PC-3 (cell line): ENCODE measurements at regions not wholly inside any gene's neighbourhood (a gene's known extent, or its start where the extent isn't known, plus 50 kb on each side); places are given as distances from the start of the nearest gene placed in this dataset.

Source experiments
- ATAC-seq: fragments of 200-7000 bp; cut with Tn5 transposase; 2 replicates; pipeline ENCODE4 v1.9.1; 2020; ENCODE audit warnings: mild to moderate bottlenecking, moderate library complexity
- BruUV-seq: library from RNA; stranded (reverse); fragments of 400-500 nt; replicated peaks from 2 replicates; lab custom pipeline; 2021; lab: Mats Ljungman, UMichigan
- CTCF ChIA-PET: fragments of 300-600 bp; sonication (Branson Sonifier 250); formaldehyde crosslinking; loops from one replicate; lab custom pipeline; 2022; ENCODE audit warnings: antibody characterized with exemption; lab: Charles Lee
- POLR2A ChIA-PET: fragments of 300-600 bp; sonication (Branson Sonifier 250); formaldehyde crosslinking; loops from one replicate; lab custom pipeline; 2022; ENCODE audit warnings: antibody characterized with exemption; ENCODE audit not compliant: unreplicated experiment; lab: Charles Lee
- DNase-seq: peaks from one replicate; pipeline ENCODE4 v3.0.0-alpha.2; 2015
- H2AFZ ChIP-seq: fragments of 300-600 bp; sonication (generic); 2 replicates; pipeline ENCODE4 v1.6.0; 2016; ENCODE audit warnings: antibody characterized with exemption, low read length
- H3F3A ChIP-seq: fragments of 300-600 bp; sonication (generic); one replicate; pipeline ENCODE4 v1.6.0; 2017; ENCODE audit warnings: antibody characterized with exemption, low read length, control low read depth, mild to moderate bottlenecking; ENCODE audit not compliant: unreplicated experiment
- H3K27ac ChIP-seq: fragments of 300-600 bp; sonication (generic); 2 replicates; pipeline ENCODE4 v1.5.1; 2016; ENCODE audit warnings: mild to moderate bottlenecking, low read length
- H3K27me3 ChIP-seq: fragments of 300-600 bp; sonication (generic); 2 replicates; pipeline ENCODE4 v1.6.1; 2016; ENCODE audit warnings: low read length, mixed read lengths
- H3K36me3 ChIP-seq: fragments of 300-600 bp; sonication (generic); 2 replicates; pipeline ENCODE4 v1.6.1; 2016; ENCODE audit warnings: low read depth, mixed run types, low read length, mixed read lengths
- H3K4me1 ChIP-seq: fragments of 300-600 bp; sonication (generic); 2 replicates; pipeline ENCODE4 v1.5.1; 2016; ENCODE audit warnings: low read length; ENCODE audit not compliant: insufficient read depth
- H3K4me2 ChIP-seq: fragments of 300-600 bp; sonication (generic); 2 replicates; pipeline ENCODE4 v1.6.0; 2016; ENCODE audit warnings: low read length
- H3K4me3 ChIP-seq: fragments of 300-600 bp; sonication (generic); 2 replicates; pipeline ENCODE4 v1.5.1; 2016; ENCODE audit warnings: mild to moderate bottlenecking, low read length, mixed read lengths
- H3K79me2 ChIP-seq: fragments of 300-600 bp; sonication (generic); 2 replicates; pipeline ENCODE4 v1.6.1; 2017; ENCODE audit warnings: low read length, mixed read lengths
- H3K9ac ChIP-seq: fragments of 300-600 bp; sonication (generic); 2 replicates; pipeline ENCODE4 v1.6.0; 2016; ENCODE audit warnings: mild to moderate bottlenecking, low read length
- H3K9me2 ChIP-seq: fragments of 300-600 bp; sonication (generic); replicated peaks from 2 replicates; pipeline ENCODE4 v1.6.1; 2016; ENCODE audit warnings: mixed run types, low read length, mixed read lengths
- H3K9me3 ChIP-seq: fragments of 300-600 bp; sonication (generic); 2 replicates; pipeline ENCODE4 v1.6.1; 2016; ENCODE audit warnings: low read length, mixed read lengths
- H4K20me1 ChIP-seq: fragments of 300-600 bp; sonication (generic); 2 replicates; pipeline ENCODE4 v1.6.1; 2016; ENCODE audit warnings: low read length, mixed read lengths
- CTCF ChIP-seq: fragments of 300-600 bp; sonication (generic); conservative IDR thresholded peaks from 2 replicates; pipeline ENCODE4 v1.5.1; 2017; ENCODE audit warnings: antibody characterized with exemption, low read depth, mild to moderate bottlenecking, low read length
- EZH2 ChIP-seq: fragments of 300-600 bp; sonication (generic); IDR thresholded peaks from one replicate; pipeline ENCODE4 v1.6.1; 2017; ENCODE audit warnings: antibody characterized with exemption, mild to moderate bottlenecking, low read length; ENCODE audit not compliant: unreplicated experiment
- EZH2phosphoT487 ChIP-seq: fragments of 300-600 bp; sonication (generic); IDR thresholded peaks from 2 replicates; pipeline ENCODE4 v1.6.1; 2018; ENCODE audit warnings: mild to moderate bottlenecking, antibody characterized with exemption, low read length, borderline replicate concordance
- intact Hi-C: fragments of 100-400 bp; cut with micrococcal nuclease; formaldehyde crosslinking; loops from 2 replicates; pipeline ENCODE4 v1.9.0; 2023

DNA sequence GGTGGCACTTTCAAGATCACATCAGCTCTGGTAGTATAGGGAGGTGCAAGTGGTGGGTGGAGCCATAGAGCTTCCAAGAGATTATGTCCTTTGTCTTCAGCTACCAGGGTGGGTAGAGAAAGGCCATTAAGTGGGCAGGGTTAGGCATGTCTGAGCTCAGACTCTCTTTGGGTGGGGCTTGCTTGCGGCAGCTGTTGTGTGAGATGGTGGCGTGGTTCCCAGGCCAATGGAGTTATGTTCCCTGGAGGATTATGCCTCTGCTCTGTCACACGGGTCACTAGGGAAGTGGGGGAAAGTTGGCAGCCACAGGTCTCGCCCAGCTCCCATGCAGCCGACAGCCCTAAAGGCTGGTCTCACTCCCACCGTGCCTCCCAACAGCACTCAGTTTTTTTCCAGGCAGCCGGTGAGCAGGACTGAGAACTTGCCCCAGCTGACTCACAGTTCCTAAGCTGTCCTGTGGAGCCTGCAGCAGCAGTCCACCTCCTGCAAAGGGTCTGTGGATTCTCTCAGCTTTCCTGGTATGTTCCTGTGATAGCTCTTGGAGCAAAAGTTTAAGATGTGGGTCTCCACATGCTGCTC is 459.0 kb downstream of the SH2D4B start:
- TF ChIP-seq EZH2 = no peak
- TF ChIP-seq EZH2phosphoT487 = no peak
- TF ChIP-seq CTCF = no peak
- H3K4me2 ChIP-seq = no peak overlapping the region
- ChIA-PET POLR2A (no interaction called here), CTCF (no interaction called here)
- H3K36me3 ChIP-seq = no peaks in the 10 kb centered on the region
- intact Hi-C loops = no loop called here
- H4K20me1 ChIP-seq = no peaks in the 10 kb centered on the region
- H3K9ac ChIP-seq = no peak overlapping the region
- no peaks in the 10 kb centered on the region for H3K79me2 ChIP-seq
- no peaks in the 10 kb centered on the region for H3K4me1 ChIP-seq
- DNase-seq = no peak
- H3K27ac ChIP-seq = no peak overlapping the region
- H3K27me3 ChIP-seq = no peaks in the 10 kb centered on the region
- H3K9me3 ChIP-seq = no peaks in the 10 kb centered on the region
- H3K9me2 ChIP-seq = no peaks in the 10 kb centered on the region
- no peaks in the 10 kb centered on the region for H3F3A ChIP-seq
- no peak for ATAC-seq
- H2AFZ ChIP-seq = no peak overlapping the region
- BruUV-seq = no TSS peak
- no peak overlapping the region for H3K4me3 ChIP-seq

- no peak for ATAC-seq
- Histone ChIP-seq H3K4me2 (no peak overlapping the region), H4K20me1 (no peaks in the 10 kb centered on the region), H3K9me3 (no peaks in the 10 kb centered on the region), H3K4me1 (no peaks in the 10 kb centered on the region), H3K4me3 (no peak overlapping the region), H3K27ac (no peak overlapping the region), H3F3A (no peaks in the 10 kb centered on the region), H3K27me3 (no peaks in the 10 kb centered on the region), H3K36me3 (no peaks in the 10 kb centered on the region), H3K9me2 (no peaks in the 10 kb centered on the region), H2AFZ (no peak overlapping the region), H3K79me2 (no peaks in the 10 kb centered on the region), H3K9ac (no peak overlapping the region)
- BruUV-seq = no TSS peak
- ChIA-PET CTCF (no interaction called here), POLR2A (no interaction called here)
- intact Hi-C loops = no loop called here
- no peak for DNase-seq
- no peak for TF ChIP-seq CTCF
- TF ChIP-seq EZH2phosphoT487 = no peak
- no peak for TF ChIP-seq EZH2
Observed at GRCh38 chr10:81000781-81001180, 463.1 kb downstream of the SH2D4B start.

GRCh38 chr10:81002382-81002781 is 464.7 kb downstream of the SH2D4B start:
- Histone ChIP-seq H3K27me3 (no peaks in the 10 kb centered on the region), H3K9me2 (no peaks in the 10 kb centered on the region), H3K4me3 (no peak overlapping the region), H3K9me3 (no peaks in the 10 kb centered on the region), H3K36me3 (no peaks in the 10 kb centered on the region), H3K79me2 (no peaks in the 10 kb centered on the region), H2AFZ (no peak overlapping the region), H3F3A (no peaks in the 10 kb centered on the region), H4K20me1 (no peaks in the 10 kb centered on the region), H3K9ac (no peak overlapping the region), H3K4me1 (no peaks in the 10 kb centered on the region), H3K27ac (no peak overlapping the region), H3K4me2 (no peak overlapping the region)
- BruUV-seq = no TSS peak
- ChIA-PET CTCF (no interaction called here), POLR2A (no interaction called here)
- TF ChIP-seq CTCF (no peak), EZH2phosphoT487 (no peak), EZH2 (no peak)
- ATAC-seq = no peak
- intact Hi-C loops = no loop called here
- no peak for DNase-seq
